ENCODE measurements at regions not wholly inside any gene's neighbourhood (a gene's known extent, or its start where the extent isn't known, plus 50 kb on each side); places are given as distances from the start of the nearest gene placed in this dataset.

- TF ChIP-seq EZH2 (IDR thresholded peaks at IDR 0.05; ENCODE audit: low read depth, unreplicated experiment) (no peak), CTCF (conservative IDR thresholded peaks at IDR 0.05; ENCODE audit: low read depth in 2 of 2) (no peak), POLR2AphosphoS5 (IDR thresholded peaks at IDR 0.05; ENCODE audit: low read depth) (no peak), ETS1 (IDR thresholded peaks at IDR 0.05) (no peak), EZH2phosphoT487 (IDR thresholded peaks at IDR 0.05; ENCODE audit: unreplicated experiment) (no peak), JUNB (IDR thresholded peaks at IDR 0.05; ENCODE audit: unreplicated experiment) (no peak), CREB1 (CRISPR knock-in tag; IDR thresholded peaks at IDR 0.05; ENCODE audit: low read depth) (no peak), REST (IDR thresholded peaks at IDR 0.05; ENCODE audit: unreplicated experiment) (no peak), NANOG (IDR thresholded peaks at IDR 0.05; ENCODE audit: borderline replicate concordance) (no peak), STAT1 (IDR thresholded peaks at IDR 0.05; ENCODE audit: unreplicated experiment) (no peak), ZNF331 (CRISPR knock-in tag; IDR thresholded peaks at IDR 0.05; ENCODE audit: low read depth) (no peak), ZNF114 (CRISPR knock-in tag; IDR thresholded peaks at IDR 0.05) (no peak)
Measured at GRCh38 chr7:94848992-94849576, 58.3 kb upstream of the PPP1R9A start.
